ENCODE measurements at regions not wholly inside any gene's neighbourhood (a gene's known extent, or its start where the extent isn't known, plus 50 kb on each side); places are given as distances from the start of the nearest gene placed in this dataset.

DNA sequence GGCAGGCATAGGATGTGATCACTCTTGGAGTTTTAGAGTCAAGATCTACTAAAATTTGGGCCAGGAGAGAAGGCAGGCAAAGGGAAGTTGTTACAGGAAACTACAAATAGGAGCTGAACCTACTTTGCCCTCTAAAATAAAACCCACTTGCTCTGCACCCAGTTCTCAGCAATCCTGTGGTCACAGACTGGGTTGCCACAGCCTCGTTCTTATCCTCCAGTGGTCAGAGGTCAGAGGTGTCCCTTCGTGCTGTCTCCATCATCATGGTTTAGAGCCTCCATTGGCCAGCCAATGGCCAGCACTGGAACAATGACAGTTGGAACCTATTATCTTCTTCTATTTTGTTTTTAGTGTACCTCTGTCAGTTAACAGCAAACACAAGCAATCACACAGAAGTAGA, 90.7 kb upstream of the TNP1 start:
- Histone ChIP-seq H3K4me3 (no peak overlapping the region), H3K27me3 (no peaks in the 10 kb centered on the region), H3K4me1 (no peaks in the 10 kb centered on the region), H3K36me3 (no peaks in the 10 kb centered on the region), H3K27ac (no peak overlapping the region), H3K9me3 (no peaks in the 10 kb centered on the region)
- ATAC-seq (no peak), DNase-seq (no peak)
- intact Hi-C loops (cut with DNase I) = no loop called here
- TF ChIP-seq, protein P1, sequence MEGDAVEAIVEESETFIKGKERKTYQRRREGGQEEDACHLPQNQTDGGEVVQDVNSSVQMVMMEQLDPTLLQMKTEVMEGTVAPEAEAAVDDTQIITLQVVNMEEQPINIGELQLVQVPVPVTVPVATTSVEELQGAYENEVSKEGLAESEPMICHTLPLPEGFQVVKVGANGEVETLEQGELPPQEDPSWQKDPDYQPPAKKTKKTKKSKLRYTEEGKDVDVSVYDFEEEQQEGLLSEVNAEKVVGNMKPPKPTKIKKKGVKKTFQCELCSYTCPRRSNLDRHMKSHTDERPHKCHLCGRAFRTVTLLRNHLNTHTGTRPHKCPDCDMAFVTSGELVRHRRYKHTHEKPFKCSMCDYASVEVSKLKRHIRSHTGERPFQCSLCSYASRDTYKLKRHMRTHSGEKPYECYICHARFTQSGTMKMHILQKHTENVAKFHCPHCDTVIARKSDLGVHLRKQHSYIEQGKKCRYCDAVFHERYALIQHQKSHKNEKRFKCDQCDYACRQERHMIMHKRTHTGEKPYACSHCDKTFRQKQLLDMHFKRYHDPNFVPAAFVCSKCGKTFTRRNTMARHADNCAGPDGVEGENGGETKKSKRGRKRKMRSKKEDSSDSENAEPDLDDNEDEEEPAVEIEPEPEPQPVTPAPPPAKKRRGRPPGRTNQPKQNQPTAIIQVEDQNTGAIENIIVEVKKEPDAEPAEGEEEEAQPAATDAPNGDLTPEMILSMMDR (IDR thresholded peaks at IDR 0.05) = no peak
- TF ChIP-seq POLR2A (IDR thresholded peaks at IDR 0.05) = no peak
- WGBS (ENCODE audit: insufficient coverage, low coverage, low lambda C conversion rate, missing lambda C conversion rate) = 17% methylated on average over 1 of the region's 2 CpGs

DNA sequence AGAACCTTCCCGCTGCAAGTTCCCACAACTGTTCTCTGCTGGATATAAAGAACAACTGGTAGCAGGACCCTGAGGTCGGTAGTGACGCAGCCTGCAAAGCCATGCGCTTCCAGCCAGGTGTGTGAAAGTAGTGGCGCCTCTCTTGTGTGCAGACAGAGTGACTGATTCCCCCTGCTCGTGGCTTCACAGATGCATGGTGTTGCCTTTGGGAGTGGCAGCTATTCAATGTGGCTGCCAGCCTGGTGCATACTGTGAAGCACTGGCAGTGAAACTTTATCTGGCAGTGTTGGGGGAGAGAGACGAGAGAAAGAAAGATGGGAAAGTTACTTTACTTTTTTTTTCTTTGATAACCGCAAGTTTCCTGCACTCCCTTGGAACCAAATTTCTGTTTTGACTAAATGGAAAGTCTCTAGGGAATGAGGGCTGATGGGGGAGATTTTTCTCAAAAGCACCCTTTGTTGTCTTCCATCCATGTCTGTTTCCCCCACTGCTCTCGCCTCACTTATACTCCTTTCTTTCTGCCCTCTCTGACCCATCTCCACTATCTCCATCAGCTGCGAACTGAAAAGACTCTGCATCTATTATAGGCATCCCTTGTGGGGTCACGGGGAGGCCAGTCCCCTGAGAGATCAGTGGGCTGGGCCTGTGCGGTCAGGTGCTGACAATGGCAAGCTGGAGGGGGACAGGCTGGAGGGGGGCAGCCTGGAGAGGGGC, 90.0 kb upstream of the TNP1 start:
- no peaks in the 10 kb centered on the region for H3K36me3 ChIP-seq
- H3K4me3 ChIP-seq = no peak overlapping the region
- no peak for ATAC-seq
- TF ChIP-seq, protein P1 (IDR thresholded peaks at IDR 0.05) = no peak
- TF ChIP-seq POLR2A (IDR thresholded peaks at IDR 0.05) = no peak
- no peaks in the 10 kb centered on the region for H3K27me3 ChIP-seq
- no peaks in the 10 kb centered on the region for H3K9me3 ChIP-seq
- 67% methylated on average over 10 of the region's 12 CpGs for WGBS (ENCODE audit: insufficient coverage, low coverage, low lambda C conversion rate, missing lambda C conversion rate)
- H3K4me1 ChIP-seq = no peaks in the 10 kb centered on the region
- no peak overlapping the region for H3K27ac ChIP-seq
- intact Hi-C loops (cut with DNase I) = no loop called here
- DNase-seq = no peak

DNA sequence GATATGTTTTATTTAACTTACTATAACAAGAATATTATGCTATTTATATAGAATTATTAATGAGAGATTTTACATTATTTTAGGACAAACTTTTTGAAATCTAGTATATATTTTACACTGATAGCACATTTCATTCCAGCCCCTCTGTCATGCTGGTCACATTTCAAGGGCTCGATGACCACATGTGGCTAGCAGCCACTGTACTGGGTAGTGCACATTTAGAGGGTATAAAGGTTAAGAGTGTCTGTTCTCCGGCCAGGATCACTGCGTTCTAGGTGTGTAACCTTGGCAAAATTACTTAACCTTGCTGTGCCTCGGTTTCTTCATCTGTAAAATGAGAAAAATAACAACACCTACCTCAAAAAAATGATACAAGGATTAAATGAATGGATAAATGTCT, 87.2 kb upstream of the TNP1 start:
- H3K9me3 ChIP-seq = no peaks in the 10 kb centered on the region
- H3K27ac ChIP-seq = no peak overlapping the region
- H3K4me3 ChIP-seq = no peak overlapping the region
- H3K36me3 ChIP-seq = no peaks in the 10 kb centered on the region
- H3K4me1 ChIP-seq = no peaks in the 10 kb centered on the region
- no peak for DNase-seq
- 37% methylated on average over 4 of the region's 4 CpGs for WGBS (ENCODE audit: insufficient coverage, low coverage, low lambda C conversion rate, missing lambda C conversion rate)
- peak in 1 of 4 donors; percentile 36 for ATAC-seq
- intact Hi-C loops (cut with DNase I) = no loop called here
- TF ChIP-seq POLR2A (IDR thresholded peaks at IDR 0.05) = no peak
- TF ChIP-seq, protein P1 (IDR thresholded peaks at IDR 0.05) = no peak
- no peaks in the 10 kb centered on the region for H3K27me3 ChIP-seq

DNA sequence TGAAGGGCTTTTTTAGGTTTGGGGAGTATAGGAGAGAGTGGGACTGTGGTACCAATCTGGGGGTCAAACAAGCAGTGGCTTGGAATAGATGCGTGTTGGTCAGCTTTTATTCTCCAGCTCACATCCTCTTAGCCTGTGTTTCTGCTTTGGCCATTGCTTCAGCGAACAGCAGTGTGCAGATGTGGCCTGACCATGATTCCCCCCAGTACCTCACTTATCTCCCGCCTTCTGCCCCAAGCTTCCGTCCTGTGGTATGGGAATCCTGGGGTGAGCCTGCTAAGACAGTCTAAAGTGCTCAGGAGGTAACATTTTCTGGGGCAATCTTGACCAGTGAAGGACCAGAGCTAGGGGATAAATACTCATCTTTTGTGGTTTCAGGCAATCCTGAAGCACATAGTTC, 84.9 kb upstream of the TNP1 start:
- Histone ChIP-seq H3K27ac (no peak overlapping the region), H3K4me3 (no peak overlapping the region), H3K9me3 (no peaks in the 10 kb centered on the region), H3K4me1 (no peaks in the 10 kb centered on the region), H3K36me3 (no peaks in the 10 kb centered on the region), H3K27me3 (no peaks in the 10 kb centered on the region)
- ATAC-seq (no peak), DNase-seq (no peak)
- WGBS (ENCODE audit: insufficient coverage, low coverage, low lambda C conversion rate, missing lambda C conversion rate) = 60% methylated on average over 1 of the region's 4 CpGs
- TF ChIP-seq POLR2A (IDR thresholded peaks at IDR 0.05) = no peak
- TF ChIP-seq, protein P1 (IDR thresholded peaks at IDR 0.05) = no peak
- intact Hi-C loops (cut with DNase I) = no loop called here
